Astrocyte (in vitro differentiated cells and primary cell): ENCODE measurements at regions not wholly inside any gene's neighbourhood (a gene's known extent, or its start where the extent isn't known, plus 50 kb on each side); places are given as distances from the start of the nearest gene placed in this dataset.

Experiments
- CTCF ChIP-seq: IDR thresholded peaks from 2 replicates; pipeline ENCODE4 v1.5.1; 2011; ENCODE audit warnings: low read depth, mild to moderate bottlenecking, inconsistent platforms, low read length, moderate library complexity; ENCODE audit not compliant: insufficient read depth
- EZH2 ChIP-seq: IDR thresholded peaks from 2 replicates; pipeline ENCODE4 v1.6.1; 2012; ENCODE audit warnings: mild to moderate bottlenecking, low read length, inconsistent platforms; ENCODE audit not compliant: insufficient read depth

- TF ChIP-seq CTCF (no peak), EZH2 (no peak)
Measured at GRCh38 chr16:31708348-31708747, 165.3 kb upstream of the ZNF267 start.
